Sigmoid colon (tissue), 6 donors: ENCODE measurements at regions not wholly inside any gene's neighbourhood (a gene's known extent, or its start where the extent isn't known, plus 50 kb on each side); places are given as distances from the start of the nearest gene placed in this dataset.

ENCODE experiments used
- DNase-seq: peaks from one replicate; pipeline ENCODE4 v3.0.0-alpha.2; 2019
- H3K27ac ChIP-seq, 4 donors: fragments of 200-600 bp; sonication (generic); one replicate each; pipeline ENCODE4 v1.5.1; 2016 to 2019; ENCODE audit warnings: mild to moderate bottlenecking in 1 of 4
- H3K27me3 ChIP-seq, 3 donors: fragments of 200-600 bp; sonication (generic); one replicate each; pipeline ENCODE4 v1.5.1; 2019; ENCODE audit warnings: mild to moderate bottlenecking in 1 of 3
- H3K36me3 ChIP-seq, 4 donors: fragments of 200-600 bp; sonication (generic); one replicate each; pipeline ENCODE4 v1.5.1; 2016 to 2019
- H3K4me1 ChIP-seq, 4 donors: fragments of 200-600 bp; sonication (generic); one replicate each; pipeline ENCODE4 v1.5.1; 2017 to 2019
- H3K4me3 ChIP-seq, 4 donors: fragments of 200-600 bp; sonication (generic); one replicate each; pipeline ENCODE4 v1.5.1; 2017 to 2019; ENCODE audit warnings: mild to moderate bottlenecking in 2 of 4, moderate library complexity in 1 of 4
- H3K9me3 ChIP-seq, 4 donors: fragments of 200-600 bp in 3 of 4; sonication (generic) in 3 of 4; one replicate each; pipeline versions ENCODE4 v1.5.1 to v1.6.1; 2013 to 2019
- EP300 ChIP-seq, 4 donors: sonication (generic); formaldehyde crosslinking; IDR thresholded peaks; one replicate each; pipeline ENCODE4 v1.6.1; 2017; ENCODE audit warnings: antibody characterized with exemption in 4 of 4
- POLR2A ChIP-seq, 2 donors: fragments of 450-650 bp; IDR thresholded peaks; one replicate each; pipeline ENCODE4 v1.6.1; 2016; ENCODE audit warnings: antibody characterized with exemption in 2 of 2, mild to moderate bottlenecking in 2 of 2, moderate library complexity in 2 of 2
- POLR2AphosphoS5 ChIP-seq, 4 donors: sonication (generic); formaldehyde crosslinking; IDR thresholded peaks; one replicate each; pipeline ENCODE4 v1.6.1; 2017; ENCODE audit warnings: antibody characterized with exemption in 4 of 4
- WGBS, 2 donors: extraction: QIAGEN DNeasy Blood & Tissue Kit; methylation state at CpG; one replicate each; pipeline ENCODE4 v1.1.7; 2013; 5-methylcytosine and 5-hydroxymethylcytosine counted together
- intact Hi-C: fragments of 100-400 bp; cut with DNase I; formaldehyde crosslinking; loops from one replicate; pipeline ENCODE4 v1.15.1; 2023
- TF ChIP-seq, protein P1 (sequence below), 4 experiments: fragments of 450-650 bp in 3 of 4; fragments of 200-600 bp in 1 of 4; IDR thresholded peaks; one replicate each; pipeline ENCODE4 v1.5.1; 2016 to 2019; ENCODE audit warnings: antibody characterized with exemption in 4 of 4, mild to moderate bottlenecking in 3 of 4, moderate library complexity in 2 of 4
- donor health status: healthy with polysubstance abuse.
- donor health status: healthy.

GRCh38 chr18:55088561-55088960 lies 129.3 kb upstream of the CCDC68 start:
- Histone ChIP-seq H3K36me3 (no peaks in the 10 kb centered on the region), H3K4me3 (no peak overlapping the region), H3K27me3 (no peaks in the 10 kb centered on the region), H3K9me3 (no peaks in the 10 kb centered on the region), H3K27ac (no peak overlapping the region), H3K4me1 (no peaks in the 10 kb centered on the region)
- 15 to 48% methylated on average over 3 of the region's 3 CpGs for WGBS, 2 donors
- no peak for DNase-seq
- intact Hi-C loops = no loop called here
- TF ChIP-seq POLR2AphosphoS5 (IDR thresholded peaks at IDR 0.05) (no peak), POLR2A (IDR thresholded peaks at IDR 0.05) (no peak), EP300 (IDR thresholded peaks at IDR 0.05) (no peak)
- TF ChIP-seq, protein P1, sequence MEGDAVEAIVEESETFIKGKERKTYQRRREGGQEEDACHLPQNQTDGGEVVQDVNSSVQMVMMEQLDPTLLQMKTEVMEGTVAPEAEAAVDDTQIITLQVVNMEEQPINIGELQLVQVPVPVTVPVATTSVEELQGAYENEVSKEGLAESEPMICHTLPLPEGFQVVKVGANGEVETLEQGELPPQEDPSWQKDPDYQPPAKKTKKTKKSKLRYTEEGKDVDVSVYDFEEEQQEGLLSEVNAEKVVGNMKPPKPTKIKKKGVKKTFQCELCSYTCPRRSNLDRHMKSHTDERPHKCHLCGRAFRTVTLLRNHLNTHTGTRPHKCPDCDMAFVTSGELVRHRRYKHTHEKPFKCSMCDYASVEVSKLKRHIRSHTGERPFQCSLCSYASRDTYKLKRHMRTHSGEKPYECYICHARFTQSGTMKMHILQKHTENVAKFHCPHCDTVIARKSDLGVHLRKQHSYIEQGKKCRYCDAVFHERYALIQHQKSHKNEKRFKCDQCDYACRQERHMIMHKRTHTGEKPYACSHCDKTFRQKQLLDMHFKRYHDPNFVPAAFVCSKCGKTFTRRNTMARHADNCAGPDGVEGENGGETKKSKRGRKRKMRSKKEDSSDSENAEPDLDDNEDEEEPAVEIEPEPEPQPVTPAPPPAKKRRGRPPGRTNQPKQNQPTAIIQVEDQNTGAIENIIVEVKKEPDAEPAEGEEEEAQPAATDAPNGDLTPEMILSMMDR (IDR thresholded peaks at IDR 0.05) = no peak

GRCh38 chr18:55088000-55088401 lies 128.7 kb upstream of the CCDC68 start:
- TF ChIP-seq EP300 (IDR thresholded peaks at IDR 0.05) (no peak), POLR2AphosphoS5 (IDR thresholded peaks at IDR 0.05) (no peak), POLR2A (IDR thresholded peaks at IDR 0.05) (no peak)
- TF ChIP-seq, protein P1 (IDR thresholded peaks at IDR 0.05) = no peak
- H3K9me3 ChIP-seq = no peaks in the 10 kb centered on the region
- H3K27me3 ChIP-seq = no peaks in the 10 kb centered on the region
- intact Hi-C loops = no loop called here
- 8 to 50% methylated on average over 2 of the region's 2 CpGs for WGBS, 2 donors
- no peaks in the 10 kb centered on the region for H3K36me3 ChIP-seq
- DNase-seq = no peak
- no peak overlapping the region for H3K27ac ChIP-seq
- no peaks in the 10 kb centered on the region for H3K4me1 ChIP-seq
- H3K4me3 ChIP-seq = no peak overlapping the region

GRCh38 chr18:55086906-55087305 lies 127.6 kb upstream of the CCDC68 start:
- H3K9me3 ChIP-seq = no peaks in the 10 kb centered on the region
- WGBS, 2 donors = 91 to 96% methylated on average over 3 of the region's 3 CpGs
- no peaks in the 10 kb centered on the region for H3K36me3 ChIP-seq
- H3K27ac ChIP-seq = no peak overlapping the region
- no peak for DNase-seq
- no peaks in the 10 kb centered on the region for H3K4me1 ChIP-seq
- intact Hi-C loops = no loop called here
- H3K4me3 ChIP-seq = no peak overlapping the region
- H3K27me3 ChIP-seq = no peaks in the 10 kb centered on the region
- TF ChIP-seq POLR2A (IDR thresholded peaks at IDR 0.05) (no peak), EP300 (IDR thresholded peaks at IDR 0.05) (no peak), POLR2AphosphoS5 (IDR thresholded peaks at IDR 0.05) (no peak)
- TF ChIP-seq, protein P1 (IDR thresholded peaks at IDR 0.05) = no peak

DNA sequence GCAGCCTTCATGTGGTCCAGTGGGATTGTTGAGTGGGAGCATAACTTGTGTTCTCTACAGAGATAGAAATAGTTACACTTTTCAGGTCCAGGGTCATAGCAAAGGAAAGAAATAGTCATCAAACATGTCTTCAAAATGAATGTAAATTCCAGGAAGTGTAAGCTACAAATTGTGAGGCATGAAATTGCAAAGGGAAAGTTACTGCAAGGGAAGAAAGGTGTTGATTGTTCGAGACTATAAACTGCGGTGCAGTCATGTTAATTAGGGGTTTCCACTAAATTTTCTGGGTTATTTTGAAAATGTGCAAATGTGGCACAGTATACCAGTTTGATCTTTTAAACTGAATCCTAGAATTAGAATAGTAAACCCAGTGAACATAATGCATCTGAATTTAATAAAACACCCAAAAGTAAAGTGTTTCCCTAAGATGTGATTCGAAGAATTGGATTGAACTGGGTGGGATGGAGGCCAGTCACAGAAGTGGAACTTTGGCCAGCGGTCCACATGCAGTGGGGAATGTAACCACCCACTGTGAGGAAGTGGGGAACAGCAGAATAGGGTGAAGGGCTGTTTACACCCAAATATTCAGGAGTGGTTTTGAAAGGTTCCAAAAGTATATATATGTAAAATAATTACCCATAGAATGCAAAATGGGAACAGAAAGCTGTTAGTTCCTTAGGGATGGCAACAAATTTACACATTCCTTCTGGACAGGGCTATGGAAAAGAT lies 126.5 kb upstream of the CCDC68 start:
- intact Hi-C loops = no loop called here
- 83 to 95% methylated on average over 4 of the region's 4 CpGs for WGBS, 2 donors
- no peaks in the 10 kb centered on the region for H3K36me3 ChIP-seq

More for the DNA sequence above, 126.5 kb upstream of the CCDC68 start:
- no peaks in the 10 kb centered on the region for H3K4me1 ChIP-seq
- no peaks in the 10 kb centered on the region for H3K9me3 ChIP-seq
- DNase-seq = no peak
- no peaks in the 10 kb centered on the region for H3K27me3 ChIP-seq
- H3K27ac ChIP-seq = no peak overlapping the region
- no peak for TF ChIP-seq EP300 (IDR thresholded peaks at IDR 0.05)
- TF ChIP-seq, protein P1 (IDR thresholded peaks at IDR 0.05) = no peak
- no peak for TF ChIP-seq POLR2AphosphoS5 (IDR thresholded peaks at IDR 0.05)
- TF ChIP-seq POLR2A (IDR thresholded peaks at IDR 0.05) = no peak
- H3K4me3 ChIP-seq = no peak overlapping the region
